ENCODE measurements at regions not wholly inside any gene's neighbourhood (a gene's known extent, or its start where the extent isn't known, plus 50 kb on each side); places are given as distances from the start of the nearest gene placed in this dataset.

- no peak for TF ChIP-seq CTCF (conservative IDR thresholded peaks at IDR 0.05; ENCODE audit: low read depth, low read length)
- TF ChIP-seq MAZ (IDR thresholded peaks at IDR 0.05; ENCODE audit: borderline replicate concordance, low read depth, low read length): no peak
- TF ChIP-seq POLR2A (IDR thresholded peaks at IDR 0.05; ENCODE audit: low read depth, low read length): no peak
- TF ChIP-seq RCOR1 (IDR thresholded peaks at IDR 0.05; ENCODE audit: insufficient replicate concordance, low read length): no peak
- no peak for TF ChIP-seq MXI1 (IDR thresholded peaks at IDR 0.05; ENCODE audit: borderline replicate concordance, low read depth, low read length)
- no peak for TF ChIP-seq SMC3 (IDR thresholded peaks at IDR 0.05; ENCODE audit: low read depth, low read length)
- TF ChIP-seq USF2 (IDR thresholded peaks at IDR 0.05; ENCODE audit: low read depth, low read length): no peak
- TF ChIP-seq RAD21 (IDR thresholded peaks at IDR 0.05; ENCODE audit: low read length): no peak
- peak; percentile 42; the same call in 1 of the 2 replicates for TF ChIP-seq MAFK (IDR thresholded peaks at IDR 0.05; ENCODE audit: low read depth, low read length)
- no peak for TF ChIP-seq RFX5 (IDR thresholded peaks at IDR 0.05; ENCODE audit: low read depth, low read length)
- TF ChIP-seq CEBPB (IDR thresholded peaks at IDR 0.05; ENCODE audit: low read depth, low read length): no peak
- TF ChIP-seq CHD1 (IDR thresholded peaks at IDR 0.05; ENCODE audit: low read depth, low read length): no peak
- TF ChIP-seq BHLHE40 (IDR thresholded peaks at IDR 0.05; ENCODE audit: low read depth, low read length): no peak
These were observed 108.7 kb upstream of the JADE1 start for GRCh38 chr4:128700659-128701350.

Measured in IMR-90 (cell line).